ENCODE measurements at regions not wholly inside any gene's neighbourhood (a gene's known extent, or its start where the extent isn't known, plus 50 kb on each side); places are given as distances from the start of the nearest gene placed in this dataset.

DNA sequence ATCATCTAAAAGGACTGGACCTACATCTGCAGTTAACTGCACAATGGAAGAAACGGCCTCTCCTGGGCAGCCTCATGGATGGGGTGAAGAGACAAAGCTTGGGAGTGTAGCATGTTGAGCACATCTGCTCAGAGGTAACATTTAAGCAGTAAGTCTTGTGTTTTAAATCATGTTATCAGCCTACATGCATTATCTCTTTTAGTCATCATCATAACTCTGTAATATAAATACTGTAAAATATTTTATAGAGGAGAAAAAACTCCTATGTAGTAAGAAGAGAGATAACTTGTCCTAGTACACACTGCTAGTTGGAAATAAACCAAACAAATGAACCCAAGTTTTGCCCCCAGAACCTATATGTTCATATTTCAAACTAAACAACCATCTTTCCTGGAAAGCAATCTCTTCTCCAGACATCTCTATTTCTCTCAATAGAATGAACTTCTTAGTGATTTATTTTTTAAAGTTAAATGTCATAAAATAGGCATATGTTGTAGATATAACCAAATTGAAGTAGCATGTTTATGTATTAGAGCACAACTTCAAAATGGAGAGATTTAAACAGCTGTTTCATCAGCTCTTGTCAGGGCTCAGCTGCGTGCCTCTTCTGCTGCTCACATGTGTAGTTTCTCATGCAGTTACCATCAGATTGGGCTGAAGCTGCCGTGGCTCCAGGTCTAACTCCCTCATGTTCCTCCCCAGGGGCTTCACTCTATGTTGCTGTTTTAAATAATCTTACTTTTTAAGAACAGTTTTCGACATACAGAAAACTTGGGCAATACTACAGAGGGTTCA, 581.8 kb upstream of the ZFP42 start:
- H3K27me3 ChIP-seq (ENCODE audit: insufficient read depth, low read length) = no peaks in the 10 kb centered on the region
- ChIA-PET POLR2A (ENCODE audit: partially characterized antibody) (no interaction called here), CTCF (ENCODE audit: partially characterized antibody) (no interaction called here)
- DNase-seq = no peak
- no peaks in the 10 kb centered on the region for H3K4me1 ChIP-seq (ENCODE audit: insufficient read depth, low read length)
- intact Hi-C loops (cut with micrococcal nuclease) = no loop called here
- H3K4me3 ChIP-seq (ENCODE audit: low read length in 2 of 2) = no peak overlapping the region
- H3K27me3 Mint-ChIP-seq = no peaks in the 10 kb centered on the region
- peaks cover 0 to 15% (median 5%) of the 10 kb centered on the region in 8 donors for H3K9me3 Mint-ChIP-seq
- no peaks in the 10 kb centered on the region for H3K4me1 Mint-ChIP-seq
- no peak overlapping the region for H3K27ac ChIP-seq (ENCODE audit: low read depth, low read length)
- no peaks in the 10 kb centered on the region for H3K36me3 Mint-ChIP-seq
- no peaks in the 10 kb centered on the region for H3K36me3 ChIP-seq (ENCODE audit: insufficient read depth, low read length)
- no peak overlapping the region for H3K27ac Mint-ChIP-seq
- no peak overlapping the region for H3K4me3 Mint-ChIP-seq
- H3K9me3 ChIP-seq (ENCODE audit: control insufficient read depth in 1 of 2, low read length in 2 of 2) = no peaks in the 10 kb centered on the region

DNA sequence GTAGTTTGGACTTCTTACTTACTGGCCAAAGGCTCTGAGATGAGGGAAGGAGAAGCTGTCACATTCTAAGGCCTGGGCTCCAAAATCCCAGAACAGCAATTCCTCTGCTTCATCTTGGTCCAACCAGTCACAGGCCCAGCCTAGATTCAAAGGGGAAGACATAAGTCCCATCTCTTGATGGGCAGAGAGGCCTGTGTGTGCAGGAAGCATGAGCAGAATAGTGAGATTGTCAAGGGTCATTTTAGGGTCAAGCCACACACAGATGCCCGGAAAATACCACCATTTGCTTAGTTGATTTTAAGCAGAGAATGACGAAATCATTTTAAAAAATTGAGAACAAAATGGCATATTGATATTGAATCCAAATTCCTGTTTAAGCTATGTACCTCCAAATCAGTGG, 580.9 kb upstream of the ZFP42 start:
- no peaks in the 10 kb centered on the region for H3K27me3 ChIP-seq (ENCODE audit: insufficient read depth, low read length)
- no peak for DNase-seq
- CTCF ChIA-PET (ENCODE audit: partially characterized antibody) = no interaction called here
- no peaks in the 10 kb centered on the region for H3K9me3 ChIP-seq (ENCODE audit: control insufficient read depth in 1 of 2, low read length in 2 of 2)
- Mint-ChIP-seq H3K4me3 (no peak overlapping the region), H3K9me3 (peaks cover 0 to 18% (median 7%) of the 10 kb centered on the region in 8 donors), H3K36me3 (no peaks in the 10 kb centered on the region), H3K27me3 (no peaks in the 10 kb centered on the region), H3K4me1 (no peaks in the 10 kb centered on the region), H3K27ac (no peak overlapping the region)
- intact Hi-C loops (cut with micrococcal nuclease) = no loop called here
- H3K36me3 ChIP-seq (ENCODE audit: insufficient read depth, low read length) = no peaks in the 10 kb centered on the region
- no peak overlapping the region for H3K27ac ChIP-seq (ENCODE audit: low read depth, low read length)
- no peak overlapping the region for H3K4me3 ChIP-seq (ENCODE audit: low read length in 2 of 2)
- POLR2A ChIA-PET (ENCODE audit: partially characterized antibody) = no interaction called here
- H3K4me1 ChIP-seq (ENCODE audit: insufficient read depth, low read length) = no peaks in the 10 kb centered on the region

DNA sequence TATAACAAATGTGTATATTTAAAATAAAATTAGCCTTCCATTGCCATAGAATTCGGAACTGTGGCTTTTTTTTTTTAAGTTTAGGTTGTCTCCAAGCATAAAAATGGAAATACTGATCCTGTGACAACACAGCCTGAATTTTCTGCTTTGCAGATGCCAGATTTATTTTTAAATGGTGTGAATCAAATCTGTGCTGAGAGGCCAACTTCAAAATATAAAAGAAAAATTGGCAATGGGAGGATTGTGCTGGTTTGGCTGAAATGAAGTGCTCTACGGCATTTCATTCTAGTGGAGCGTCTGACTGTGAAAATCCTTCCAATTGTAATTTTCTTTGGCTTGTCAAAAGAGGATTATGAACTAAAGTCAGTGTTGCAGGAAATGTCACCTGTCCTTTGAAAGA, 580.3 kb upstream of the ZFP42 start:
- H3K27me3 Mint-ChIP-seq = no peaks in the 10 kb centered on the region
- peaks cover 0 to 20% (median 7%) of the 10 kb centered on the region in 8 donors for H3K9me3 Mint-ChIP-seq
- Histone ChIP-seq H3K36me3 (ENCODE audit: insufficient read depth, low read length) (no peaks in the 10 kb centered on the region), H3K27me3 (ENCODE audit: insufficient read depth, low read length) (no peaks in the 10 kb centered on the region), H3K27ac (ENCODE audit: low read depth, low read length) (no peak overlapping the region), H3K4me1 (ENCODE audit: insufficient read depth, low read length) (no peaks in the 10 kb centered on the region), H3K9me3 (ENCODE audit: control insufficient read depth in 1 of 2, low read length in 2 of 2) (no peaks in the 10 kb centered on the region), H3K4me3 (ENCODE audit: low read length in 2 of 2) (no peak overlapping the region)
- H3K27ac Mint-ChIP-seq = no peak overlapping the region
- intact Hi-C loops (cut with micrococcal nuclease) = no loop called here
- ChIA-PET POLR2A (ENCODE audit: partially characterized antibody) (no interaction called here), CTCF (ENCODE audit: partially characterized antibody) (no interaction called here)
- no peak for DNase-seq
- H3K4me3 Mint-ChIP-seq = no peak overlapping the region
- no peaks in the 10 kb centered on the region for H3K36me3 Mint-ChIP-seq
- no peaks in the 10 kb centered on the region for H3K4me1 Mint-ChIP-seq

DNA sequence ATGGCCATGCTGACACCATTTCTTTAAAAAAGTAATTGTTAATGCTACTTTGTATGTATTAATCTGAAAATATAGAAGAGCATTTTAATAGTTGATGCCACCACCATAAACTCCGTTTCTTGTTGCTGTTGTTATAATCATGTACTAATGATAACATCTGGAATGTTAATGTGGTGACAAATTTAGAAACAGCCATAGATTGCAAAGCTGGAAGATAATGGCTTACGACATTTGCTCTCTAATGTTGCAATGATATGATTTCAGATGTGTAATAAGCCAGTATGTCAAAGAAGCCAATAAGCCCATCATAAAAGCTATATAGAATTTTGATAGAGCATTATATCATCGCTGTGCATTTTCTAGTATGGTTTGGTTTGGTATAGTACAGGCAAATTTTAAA, 579.4 kb upstream of the ZFP42 start:
- ChIA-PET POLR2A (ENCODE audit: partially characterized antibody) (no interaction called here), CTCF (ENCODE audit: partially characterized antibody) (no interaction called here)
- Mint-ChIP-seq H3K27ac (no peak overlapping the region), H3K9me3 (peaks cover 0 to 20% (median 7%) of the 10 kb centered on the region in 8 donors), H3K4me1 (no peaks in the 10 kb centered on the region), H3K4me3 (no peak overlapping the region), H3K27me3 (no peaks in the 10 kb centered on the region), H3K36me3 (no peaks in the 10 kb centered on the region)
- intact Hi-C loops (cut with micrococcal nuclease) = no loop called here
- Histone ChIP-seq H3K4me1 (ENCODE audit: insufficient read depth, low read length) (no peaks in the 10 kb centered on the region), H3K27me3 (ENCODE audit: insufficient read depth, low read length) (no peaks in the 10 kb centered on the region), H3K36me3 (ENCODE audit: insufficient read depth, low read length) (no peaks in the 10 kb centered on the region), H3K4me3 (ENCODE audit: low read length in 2 of 2) (no peak overlapping the region), H3K27ac (ENCODE audit: low read depth, low read length) (no peak overlapping the region), H3K9me3 (ENCODE audit: control insufficient read depth in 1 of 2, low read length in 2 of 2) (no peaks in the 10 kb centered on the region)
- no peak for DNase-seq

DNA sequence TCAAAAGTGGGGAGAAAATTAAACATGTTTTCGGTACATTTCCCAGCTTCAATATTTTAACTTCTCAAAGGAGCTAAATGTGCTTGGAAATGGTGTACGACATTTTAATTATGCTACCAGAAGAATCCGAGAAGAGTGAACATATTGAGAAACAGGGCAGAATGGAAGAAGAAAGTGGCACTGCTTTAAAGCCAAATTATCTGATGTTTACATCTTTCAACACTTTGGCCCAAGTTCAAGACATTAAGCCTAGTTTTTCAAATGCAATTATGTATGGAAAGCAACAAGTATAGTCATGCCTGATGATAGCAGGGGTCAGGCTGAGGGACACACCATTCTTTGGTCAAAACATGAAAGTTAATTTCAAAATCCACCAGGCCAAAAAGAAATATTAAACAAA, 577.9 kb upstream of the ZFP42 start:
- no peaks in the 10 kb centered on the region for H3K4me1 Mint-ChIP-seq
- no peak overlapping the region for H3K27ac Mint-ChIP-seq
- Histone ChIP-seq H3K9me3 (ENCODE audit: control insufficient read depth in 1 of 2, low read length in 2 of 2) (no peaks in the 10 kb centered on the region), H3K4me3 (ENCODE audit: low read length in 2 of 2) (no peak overlapping the region), H3K27me3 (ENCODE audit: insufficient read depth, low read length) (no peaks in the 10 kb centered on the region), H3K4me1 (ENCODE audit: insufficient read depth, low read length) (no peaks in the 10 kb centered on the region), H3K36me3 (ENCODE audit: insufficient read depth, low read length) (no peaks in the 10 kb centered on the region), H3K27ac (ENCODE audit: low read depth, low read length) (no peak overlapping the region)
- CTCF ChIA-PET (ENCODE audit: partially characterized antibody) = no interaction called here
- H3K27me3 Mint-ChIP-seq = no peaks in the 10 kb centered on the region
- POLR2A ChIA-PET (ENCODE audit: partially characterized antibody) = no interaction called here
- no peak overlapping the region for H3K4me3 Mint-ChIP-seq
- no peak for DNase-seq
- peaks cover 0 to 25% (median 9%) of the 10 kb centered on the region in 8 donors for H3K9me3 Mint-ChIP-seq
- intact Hi-C loops (cut with micrococcal nuclease) = no loop called here
- H3K36me3 Mint-ChIP-seq = no peaks in the 10 kb centered on the region

DNA sequence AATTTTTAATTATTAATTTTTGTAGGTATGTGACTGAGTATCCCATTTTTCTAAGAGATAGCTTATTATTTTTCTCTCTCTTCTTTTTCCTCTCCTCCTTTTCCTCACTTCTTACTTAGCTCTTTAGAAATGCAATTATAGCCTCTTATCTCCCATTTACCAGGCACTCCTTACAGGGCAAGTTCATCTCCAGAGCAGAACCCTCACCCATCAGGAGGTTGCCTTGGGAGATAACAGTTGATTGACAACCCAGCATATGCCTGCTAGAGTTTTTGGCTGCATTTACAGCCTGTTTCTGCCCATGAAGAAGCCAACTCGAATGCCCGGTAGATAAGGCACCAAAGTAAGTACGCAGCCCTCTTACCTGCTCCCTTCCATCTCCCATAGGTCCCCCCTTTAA, 572.9 kb upstream of the ZFP42 start:
- ChIA-PET CTCF (ENCODE audit: partially characterized antibody) (no interaction called here), POLR2A (ENCODE audit: partially characterized antibody) (no interaction called here)
- H3K36me3 Mint-ChIP-seq = no peaks in the 10 kb centered on the region

DNA sequence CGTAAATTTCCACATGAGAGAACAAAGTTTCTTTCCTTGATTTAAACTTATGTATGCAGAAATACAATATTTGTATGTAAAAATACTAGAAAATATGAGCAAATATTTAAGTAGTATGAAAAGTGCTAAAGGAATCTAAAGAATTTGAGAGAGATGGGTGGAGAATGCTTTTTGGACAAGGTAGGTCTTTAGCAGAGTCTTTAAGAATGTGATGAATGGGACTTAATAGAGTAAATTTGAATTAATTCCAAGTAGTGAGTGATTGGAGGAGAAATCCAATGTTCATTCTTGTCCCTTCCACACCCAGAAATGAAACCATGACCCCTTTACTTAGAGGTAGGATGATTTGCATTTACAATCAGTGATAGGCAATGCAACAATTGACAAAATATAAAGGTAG, 570.9 kb upstream of the ZFP42 start:
- intact Hi-C loops (cut with micrococcal nuclease) = no loop called here
- Mint-ChIP-seq H3K4me3 (no peak overlapping the region), H3K27ac (no peak overlapping the region), H3K9me3 (peaks cover 0 to 28% (median 4%) of the 10 kb centered on the region in 8 donors), H3K27me3 (no peaks in the 10 kb centered on the region), H3K4me1 (no peaks in the 10 kb centered on the region), H3K36me3 (no peaks in the 10 kb centered on the region)
- Histone ChIP-seq H3K36me3 (ENCODE audit: insufficient read depth, low read length) (no peaks in the 10 kb centered on the region), H3K27me3 (ENCODE audit: insufficient read depth, low read length) (no peaks in the 10 kb centered on the region), H3K27ac (ENCODE audit: low read depth, low read length) (no peak overlapping the region), H3K4me3 (ENCODE audit: low read length in 2 of 2) (no peak overlapping the region), H3K9me3 (ENCODE audit: control insufficient read depth in 1 of 2, low read length in 2 of 2) (no peaks in the 10 kb centered on the region), H3K4me1 (ENCODE audit: insufficient read depth, low read length) (no peaks in the 10 kb centered on the region)
- ChIA-PET CTCF (ENCODE audit: partially characterized antibody) (no interaction called here), POLR2A (ENCODE audit: partially characterized antibody) (no interaction called here)
- no peak for DNase-seq

More for the DNA sequence above, 572.9 kb upstream of the ZFP42 start:
- no peaks in the 10 kb centered on the region for H3K36me3 ChIP-seq (ENCODE audit: insufficient read depth, low read length)
- no peak for DNase-seq
- no peak overlapping the region for H3K4me3 ChIP-seq (ENCODE audit: low read length in 2 of 2)
- H3K9me3 Mint-ChIP-seq = peaks cover 0 to 27% (median 8%) of the 10 kb centered on the region in 8 donors
- H3K9me3 ChIP-seq (ENCODE audit: control insufficient read depth in 1 of 2, low read length in 2 of 2) = no peaks in the 10 kb centered on the region
- intact Hi-C loops (cut with micrococcal nuclease) = no loop called here
- no peak overlapping the region for H3K27ac Mint-ChIP-seq
- no peak overlapping the region for H3K27ac ChIP-seq (ENCODE audit: low read depth, low read length)
- H3K4me1 ChIP-seq (ENCODE audit: insufficient read depth, low read length) = no peaks in the 10 kb centered on the region
- H3K4me1 Mint-ChIP-seq = no peaks in the 10 kb centered on the region
- H3K4me3 Mint-ChIP-seq = no peak overlapping the region
- no peaks in the 10 kb centered on the region for H3K27me3 Mint-ChIP-seq
- H3K27me3 ChIP-seq (ENCODE audit: insufficient read depth, low read length) = no peaks in the 10 kb centered on the region

DNA sequence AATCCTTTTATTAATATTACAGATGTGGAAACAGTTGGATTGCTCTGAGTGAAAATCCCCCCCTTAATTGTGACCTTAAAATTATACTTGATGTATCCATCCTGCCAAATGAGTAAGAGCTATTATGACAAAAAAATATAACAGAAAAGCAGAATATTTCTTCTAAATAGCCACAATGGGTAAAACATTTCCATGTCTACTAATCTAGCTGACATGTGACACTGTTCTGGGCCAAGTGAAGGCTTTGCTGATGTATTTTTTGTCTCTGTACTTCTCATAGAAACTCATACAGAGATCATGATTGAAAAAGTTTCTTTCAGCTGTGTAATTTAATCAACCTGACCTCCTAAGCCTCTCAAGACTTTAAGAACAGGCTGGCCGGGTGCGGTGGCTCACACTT, 569.1 kb upstream of the ZFP42 start:
- H3K4me1 Mint-ChIP-seq = no peaks in the 10 kb centered on the region
- no peaks in the 10 kb centered on the region for H3K27me3 Mint-ChIP-seq
- no peaks in the 10 kb centered on the region for H3K9me3 ChIP-seq (ENCODE audit: control insufficient read depth in 1 of 2, low read length in 2 of 2)
- POLR2A ChIA-PET (ENCODE audit: partially characterized antibody) = no interaction called here
- H3K36me3 Mint-ChIP-seq = no peaks in the 10 kb centered on the region
- no peak overlapping the region for H3K4me3 ChIP-seq (ENCODE audit: low read length in 2 of 2)
- H3K4me3 Mint-ChIP-seq = no peak overlapping the region
- H3K4me1 ChIP-seq (ENCODE audit: insufficient read depth, low read length) = no peaks in the 10 kb centered on the region
- H3K27ac Mint-ChIP-seq = no peak overlapping the region
- no peak for DNase-seq
- no peaks in the 10 kb centered on the region for H3K36me3 ChIP-seq (ENCODE audit: insufficient read depth, low read length)
- CTCF ChIA-PET (ENCODE audit: partially characterized antibody) = no interaction called here
- no peaks in the 10 kb centered on the region for H3K27me3 ChIP-seq (ENCODE audit: insufficient read depth, low read length)
- H3K9me3 Mint-ChIP-seq = peaks cover 0 to 25% (median 5%) of the 10 kb centered on the region in 8 donors
- H3K27ac ChIP-seq (ENCODE audit: low read depth, low read length) = no peak overlapping the region
- intact Hi-C loops (cut with micrococcal nuclease) = no loop called here

Measured in CD4-positive, alpha-beta memory T cell (primary cell).